Body of pancreas (tissue), 4 donors: ENCODE measurements at regions not wholly inside any gene's neighbourhood (a gene's known extent, or its start where the extent isn't known, plus 50 kb on each side); places are given as distances from the start of the nearest gene placed in this dataset.

Experiments used
- ATAC-seq: fragments of 150-250 bp; one replicate; pipeline ENCODE4 v1.9.1; 2016
- DNase-seq, 4 donors: peaks; one replicate each; pipeline ENCODE4 v3.0.0-alpha.2; 2019
- H3K27ac ChIP-seq, 4 donors: fragments of 200-600 bp; sonication (generic); 1 replicate in 3 of 4; 2 replicates in 1 of 4; pipeline versions ENCODE4 v1.5.1 to v1.6.1; 2016 to 2019; ENCODE audit warnings: mild to moderate bottlenecking in 1 of 4, mixed read lengths in 1 of 4, moderate library complexity in 1 of 4
- H3K27me3 ChIP-seq, 2 donors: fragments of 200-600 bp; sonication (generic); one replicate each; pipeline ENCODE4 v1.6.0; 2016; ENCODE audit warnings: mild to moderate bottlenecking in 1 of 2
- H3K36me3 ChIP-seq, 2 donors: fragments of 200-600 bp; sonication (generic); replicated peaks in 1 of 2; 2 replicates each; pipeline ENCODE4 v1.5.1; 2016; ENCODE audit warnings: low read depth in 2 of 2; ENCODE audit not compliant: insufficient read depth in 1 of 2
- H3K4me1 ChIP-seq: fragments of 200-600 bp; sonication (generic); one replicate; pipeline ENCODE4 v1.6.0; 2016
- H3K4me3 ChIP-seq, 2 donors: fragments of 200-600 bp; sonication (generic); 1 replicate in 1 of 2; 2 replicates in 1 of 2; pipeline ENCODE4 v1.5.1; 2016 to 2019
- H3K9me3 ChIP-seq, 3 donors: fragments of 200-600 bp; sonication (generic); 1 replicate in 2 of 3; 2 replicates in 1 of 3; pipeline ENCODE4 v1.5.1; 2016
- POLR2A ChIP-seq, 3 donors: fragments of 450-650 bp; IDR thresholded peaks; one replicate each; pipeline ENCODE4 v1.6.1; 2016; ENCODE audit warnings: antibody characterized with exemption in 3 of 3, mild to moderate bottlenecking in 2 of 3
- WGBS, 2 donors: methylation state at CpG; one replicate each; pipeline ENCODE4 v1.1.5; 2017; 5-methylcytosine and 5-hydroxymethylcytosine counted together
- intact Hi-C: fragments of 100-400 bp; cut with DNase I; formaldehyde crosslinking; loops from one replicate; pipeline ENCODE4 v1.15.1; 2023
- TF ChIP-seq, protein P1 (sequence below), 7 experiments: fragments of 450-650 bp in 4 of 7; fragments of 200-600 bp in 3 of 7; sonication (generic) in 3 of 7; IDR thresholded peaks; one replicate each; pipeline ENCODE4 v1.5.1; 2016 to 2019; ENCODE audit warnings: antibody characterized with exemption in 7 of 7

DNA sequence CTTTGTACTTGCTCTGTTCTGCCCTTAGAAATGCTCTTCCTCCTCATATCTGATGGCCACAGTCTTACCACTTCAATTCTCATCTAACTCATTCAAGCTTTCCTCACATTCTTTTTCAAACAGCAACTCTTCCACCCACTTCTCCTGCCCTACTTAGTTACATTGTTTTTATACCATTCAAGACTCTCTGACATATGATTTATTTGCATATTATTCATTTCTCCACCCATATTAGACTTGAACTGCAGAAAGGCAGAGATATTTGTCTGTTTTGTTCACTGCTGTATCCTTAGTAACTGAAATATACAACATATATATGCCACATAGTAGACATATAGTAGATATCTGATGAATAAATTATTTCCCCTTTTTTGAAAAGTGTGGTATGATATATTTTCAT, 95.5 kb upstream of the DCN start:
- no peak overlapping the region for H3K27ac ChIP-seq

DNA sequence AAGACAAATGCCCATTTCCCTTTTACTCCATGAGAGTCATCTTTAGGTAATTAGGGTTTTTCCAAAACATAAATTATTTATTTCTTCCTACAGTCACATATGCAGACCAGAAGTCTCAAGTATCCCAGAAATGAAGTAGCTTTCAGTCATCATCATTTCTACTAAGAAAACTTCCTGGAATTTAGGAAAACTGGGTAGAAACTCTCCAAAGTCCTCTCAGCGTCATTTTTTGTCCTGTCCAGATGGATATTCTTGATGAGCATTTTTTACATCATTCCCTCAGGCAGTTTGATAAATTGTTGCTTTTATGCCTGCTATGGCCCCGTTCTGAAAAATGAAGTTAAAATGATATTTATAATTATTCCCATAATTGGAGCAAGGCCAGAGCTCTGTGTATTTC, 93.9 kb upstream of the DCN start:
- peaks cover 25% of the 10 kb centered on the region for H3K4me1 ChIP-seq
- H3K4me3 ChIP-seq: no peak overlapping the region
- no peak for ATAC-seq
- intact Hi-C loops: no loop called here
- no peaks in the 10 kb centered on the region for H3K36me3 ChIP-seq
- 26 to 29% methylated on average over 2 of the region's 2 CpGs for WGBS, 2 donors
- no peak overlapping the region for H3K27ac ChIP-seq
- DNase-seq: no peak
- TF ChIP-seq, protein P1, sequence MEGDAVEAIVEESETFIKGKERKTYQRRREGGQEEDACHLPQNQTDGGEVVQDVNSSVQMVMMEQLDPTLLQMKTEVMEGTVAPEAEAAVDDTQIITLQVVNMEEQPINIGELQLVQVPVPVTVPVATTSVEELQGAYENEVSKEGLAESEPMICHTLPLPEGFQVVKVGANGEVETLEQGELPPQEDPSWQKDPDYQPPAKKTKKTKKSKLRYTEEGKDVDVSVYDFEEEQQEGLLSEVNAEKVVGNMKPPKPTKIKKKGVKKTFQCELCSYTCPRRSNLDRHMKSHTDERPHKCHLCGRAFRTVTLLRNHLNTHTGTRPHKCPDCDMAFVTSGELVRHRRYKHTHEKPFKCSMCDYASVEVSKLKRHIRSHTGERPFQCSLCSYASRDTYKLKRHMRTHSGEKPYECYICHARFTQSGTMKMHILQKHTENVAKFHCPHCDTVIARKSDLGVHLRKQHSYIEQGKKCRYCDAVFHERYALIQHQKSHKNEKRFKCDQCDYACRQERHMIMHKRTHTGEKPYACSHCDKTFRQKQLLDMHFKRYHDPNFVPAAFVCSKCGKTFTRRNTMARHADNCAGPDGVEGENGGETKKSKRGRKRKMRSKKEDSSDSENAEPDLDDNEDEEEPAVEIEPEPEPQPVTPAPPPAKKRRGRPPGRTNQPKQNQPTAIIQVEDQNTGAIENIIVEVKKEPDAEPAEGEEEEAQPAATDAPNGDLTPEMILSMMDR (IDR thresholded peaks at IDR 0.05): no peak
- TF ChIP-seq POLR2A (IDR thresholded peaks at IDR 0.05): no peak
- H3K9me3 ChIP-seq: no peaks in the 10 kb centered on the region
- H3K27me3 ChIP-seq: no peaks in the 10 kb centered on the region

More for the DNA sequence above, 95.5 kb upstream of the DCN start:
- no peak for TF ChIP-seq POLR2A (IDR thresholded peaks at IDR 0.05)
- TF ChIP-seq, protein P1 (IDR thresholded peaks at IDR 0.05): no peak
- Histone ChIP-seq H3K36me3 (no peaks in the 10 kb centered on the region), H3K9me3 (no peaks in the 10 kb centered on the region), H3K4me1 (peaks cover 25% of the 10 kb centered on the region), H3K4me3 (no peak overlapping the region), H3K27me3 (no peaks in the 10 kb centered on the region)
- DNase-seq (no peak), ATAC-seq (no peak)
- intact Hi-C loops: no loop called here

DNA sequence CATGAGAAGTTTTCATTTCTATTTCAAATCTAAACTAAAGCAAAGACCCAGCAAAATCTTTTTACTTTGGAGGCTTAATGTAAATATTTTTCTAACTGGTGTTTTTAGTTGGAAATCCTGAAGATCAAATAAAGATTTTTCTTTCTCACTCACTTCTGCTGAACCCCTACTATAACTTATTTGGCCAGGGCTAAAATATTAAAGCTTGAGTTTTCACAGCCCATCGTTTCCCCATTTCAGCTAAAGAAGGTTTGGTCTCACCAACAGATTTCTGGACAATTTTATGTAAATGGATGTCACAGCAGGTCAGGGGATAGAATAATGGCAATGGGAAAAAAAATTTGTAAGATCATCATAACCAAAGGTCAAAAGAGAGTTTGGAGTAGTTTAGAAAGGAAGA, 92.7 kb upstream of the DCN start:
- intact Hi-C loops: no loop called here
- TF ChIP-seq POLR2A (IDR thresholded peaks at IDR 0.05): no peak
- TF ChIP-seq, protein P1 (IDR thresholded peaks at IDR 0.05): no peak
- Histone ChIP-seq H3K9me3 (no peaks in the 10 kb centered on the region), H3K27me3 (no peaks in the 10 kb centered on the region), H3K27ac (peak overlapping the region in 3 of 4 donors; percentile 5 to 64 (median 51)), H3K4me3 (no peak overlapping the region), H3K36me3 (no peaks in the 10 kb centered on the region), H3K4me1 (peaks cover 25% of the 10 kb centered on the region)
- DNase-seq (no peak), ATAC-seq (no peak)
- 35 to 43% methylated on average over 1 of the region's 1 CpG for WGBS, 2 donors

DNA sequence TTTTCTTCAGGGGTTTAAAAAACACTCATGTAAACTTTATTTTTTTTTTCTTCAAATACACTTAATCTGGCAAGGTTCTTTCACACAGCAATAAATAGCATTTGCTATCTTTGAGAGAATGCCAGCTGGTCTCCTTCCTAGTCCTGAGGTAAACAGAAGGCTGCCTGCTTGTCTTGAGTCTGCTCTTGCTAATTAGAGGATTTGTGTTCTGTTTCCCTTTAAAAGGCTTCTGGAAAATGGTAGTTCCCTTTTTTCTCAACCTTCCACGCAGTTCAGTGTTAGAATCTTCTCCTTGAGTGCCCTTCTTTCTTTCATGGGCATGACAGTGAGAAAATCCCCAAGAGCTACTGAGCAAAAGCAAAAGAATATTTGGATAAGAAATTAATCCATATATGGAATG, 92.3 kb upstream of the DCN start:
- no peak overlapping the region for H3K4me3 ChIP-seq
- ATAC-seq (peak; percentile 64), DNase-seq (peak in 3 of 4 donors; percentile 30 to 47 (median 47))
- H3K4me1 ChIP-seq: peaks cover 25% of the 10 kb centered on the region
- intact Hi-C loops: no loop called here
- WGBS, 2 donors: 4 to 8% methylated on average over 1 of the region's 1 CpG
- peak overlapping the region in 3 of 4 donors; percentile 5 to 64 (median 51) for H3K27ac ChIP-seq
- no peaks in the 10 kb centered on the region for H3K36me3 ChIP-seq
- TF ChIP-seq, protein P1 (IDR thresholded peaks at IDR 0.05): no peak
- TF ChIP-seq POLR2A (IDR thresholded peaks at IDR 0.05): no peak
- H3K9me3 ChIP-seq: no peaks in the 10 kb centered on the region
- no peaks in the 10 kb centered on the region for H3K27me3 ChIP-seq

DNA sequence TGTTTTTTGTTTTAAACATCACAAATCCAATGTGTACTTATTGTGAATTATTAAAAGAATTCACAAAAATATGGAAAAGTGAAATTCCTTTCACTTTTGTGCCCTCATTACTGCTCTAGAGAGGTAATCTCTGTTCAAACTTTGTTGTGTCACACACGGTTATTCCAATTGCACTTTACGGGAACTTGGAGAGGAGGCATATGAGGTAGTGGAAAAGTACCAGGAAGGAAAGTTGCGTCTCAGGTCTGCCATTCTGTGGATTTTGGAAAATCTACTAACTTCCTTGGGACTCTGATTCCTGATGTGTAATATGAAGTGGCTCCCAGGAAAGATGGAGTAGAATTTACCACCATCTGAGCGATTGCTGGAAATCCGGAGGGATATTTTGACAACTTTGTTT, 90.9 kb upstream of the DCN start:
- peaks cover 25% of the 10 kb centered on the region for H3K4me1 ChIP-seq
- no peak overlapping the region for H3K4me3 ChIP-seq
- peak overlapping the region in 3 of 4 donors; percentile 3 to 47 (median 33) for H3K27ac ChIP-seq
- intact Hi-C loops: no loop called here
- 43 to 48% methylated on average over 5 of the region's 5 CpGs for WGBS, 2 donors
- H3K27me3 ChIP-seq: no peaks in the 10 kb centered on the region
- H3K9me3 ChIP-seq: no peaks in the 10 kb centered on the region
- H3K36me3 ChIP-seq: no peaks in the 10 kb centered on the region
- DNase-seq (peak in 2 of 4 donors; percentile 10 to 34), ATAC-seq (peak; percentile 71)
- no peak for TF ChIP-seq POLR2A (IDR thresholded peaks at IDR 0.05)
- TF ChIP-seq, protein P1 (IDR thresholded peaks at IDR 0.05): no peak
